Inflammatory macrophage (primary cell): ENCODE measurements at regions not wholly inside any gene's neighbourhood (a gene's known extent, or its start where the extent isn't known, plus 50 kb on each side); places are given as distances from the start of the nearest gene placed in this dataset.
"Not testable (repeated sequence)": the region's sequence is repeated elsewhere in the genome, so short reads cannot be mapped to it uniquely, and the experiment has no call there.

ENCODE experiments used
- DNase-seq, 2 donors: peaks; one replicate each; pipeline ENCODE4 v3.0.0-alpha.2; 2020 to 2022

DNA sequence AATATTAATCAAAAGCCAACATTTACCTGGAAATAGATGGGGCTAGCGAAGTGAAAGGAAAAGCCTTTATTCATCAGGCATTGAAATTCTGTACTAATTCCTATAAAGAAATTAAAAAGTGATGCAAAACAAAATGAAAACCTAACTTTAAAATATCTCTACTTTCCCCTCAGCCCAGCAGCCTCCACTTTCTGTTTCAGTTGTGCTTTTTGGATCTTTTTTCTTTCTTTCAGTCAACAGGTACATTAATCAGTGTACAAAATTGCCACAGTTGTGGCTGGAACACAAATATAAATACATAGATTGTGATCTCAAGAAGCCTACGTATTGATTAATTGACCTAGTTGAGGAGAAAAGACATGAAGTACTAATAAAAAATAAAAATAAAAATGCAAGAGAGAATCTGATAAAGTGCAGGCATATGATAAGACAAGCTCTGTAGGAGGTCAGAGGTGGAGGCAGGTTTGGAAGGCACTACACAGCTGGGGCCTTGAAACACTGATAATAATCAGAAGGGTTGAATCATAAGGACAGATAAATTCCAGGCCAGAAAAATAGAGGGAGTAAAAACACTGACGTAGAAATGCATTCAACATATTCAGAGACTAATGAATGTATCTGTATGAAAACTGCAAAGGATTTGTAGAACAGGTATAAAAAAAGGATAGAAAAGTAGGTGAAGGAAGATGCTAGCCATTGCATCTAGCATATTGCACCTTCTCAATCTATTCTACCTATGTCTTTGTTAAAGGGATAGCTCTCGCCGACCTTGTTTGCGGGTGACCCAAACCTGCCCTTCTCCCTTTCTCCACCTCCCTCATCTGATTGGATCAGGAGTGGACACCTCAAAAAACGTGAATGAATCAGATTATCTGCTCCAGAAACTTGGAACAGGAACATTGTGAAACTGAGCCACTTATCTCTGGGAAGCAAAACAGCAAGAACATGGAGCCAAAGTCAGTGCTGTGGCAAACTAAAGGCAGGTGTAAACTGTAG is 607.8 kb upstream of the ADGRL2 start:
- DNase-seq: no peak

DNA sequence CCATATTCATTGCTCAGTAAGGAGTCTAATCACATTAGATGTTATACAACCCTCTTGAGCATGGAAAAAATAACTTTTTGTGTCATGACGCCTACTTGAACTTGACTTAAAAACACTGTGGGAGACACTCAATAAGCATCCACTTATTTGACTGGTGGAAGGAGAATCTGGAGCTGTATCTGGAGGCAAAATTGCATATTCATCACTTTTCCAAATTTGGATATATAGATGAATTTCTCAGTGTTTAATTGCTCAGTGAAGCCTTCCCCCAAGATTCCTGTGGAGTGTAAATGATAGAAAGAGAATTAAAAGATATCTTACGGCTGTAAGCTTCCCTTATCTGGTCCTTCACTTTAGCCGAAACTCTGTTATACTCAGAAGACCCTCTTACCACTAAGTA is 610.7 kb upstream of the ADGRL2 start:
- no peak for DNase-seq

GRCh38 chr1:81187635-81188034 is 613.1 kb upstream of the ADGRL2 start:
- DNase-seq: no peak

DNA sequence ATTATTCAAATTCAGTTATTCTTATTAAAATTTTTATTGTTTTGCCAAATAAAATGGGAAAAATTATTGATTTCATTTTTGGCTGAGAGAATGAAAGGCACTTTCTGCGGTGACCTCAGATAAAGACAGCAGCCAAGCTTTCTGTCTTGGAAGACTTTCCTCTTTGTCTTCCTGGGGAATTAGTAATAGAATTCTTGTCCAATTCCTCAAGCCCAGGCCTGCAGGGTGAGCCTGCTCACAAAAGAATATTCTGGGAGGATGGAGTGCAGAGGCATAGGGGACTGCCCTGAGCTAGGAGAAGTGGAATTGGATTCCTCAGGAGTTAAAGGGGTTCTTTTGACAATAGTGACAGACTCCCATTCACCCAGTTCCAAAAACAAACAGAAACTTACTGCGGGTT is 614.5 kb upstream of the ADGRL2 start:
- DNase-seq: no peak

DNA sequence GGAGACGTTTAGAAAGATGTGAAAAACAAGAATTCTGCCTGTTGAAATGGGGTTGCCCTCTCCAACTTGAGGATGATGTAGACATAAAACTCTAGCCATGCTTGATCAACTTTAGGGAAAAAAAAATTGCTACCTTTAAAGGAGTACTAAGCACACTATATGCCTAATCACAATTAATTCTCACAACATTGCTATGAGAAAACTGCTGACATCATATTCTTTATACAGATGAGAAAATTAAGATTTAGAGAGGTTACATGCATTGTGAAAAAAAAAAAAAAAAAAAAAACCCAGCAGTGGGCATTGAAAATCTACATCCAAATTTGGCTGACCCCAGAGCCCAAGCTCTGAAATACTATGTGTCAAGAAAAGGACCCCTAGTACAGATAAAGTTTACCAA is 617.2 kb upstream of the ADGRL2 start:
- DNase-seq: no peak

GRCh38 chr1:81183051-81183450 is 617.7 kb upstream of the ADGRL2 start:
- no peak for DNase-seq

GRCh38 chr1:81179242-81179641 is 621.5 kb upstream of the ADGRL2 start:
- no peak for DNase-seq

DNA sequence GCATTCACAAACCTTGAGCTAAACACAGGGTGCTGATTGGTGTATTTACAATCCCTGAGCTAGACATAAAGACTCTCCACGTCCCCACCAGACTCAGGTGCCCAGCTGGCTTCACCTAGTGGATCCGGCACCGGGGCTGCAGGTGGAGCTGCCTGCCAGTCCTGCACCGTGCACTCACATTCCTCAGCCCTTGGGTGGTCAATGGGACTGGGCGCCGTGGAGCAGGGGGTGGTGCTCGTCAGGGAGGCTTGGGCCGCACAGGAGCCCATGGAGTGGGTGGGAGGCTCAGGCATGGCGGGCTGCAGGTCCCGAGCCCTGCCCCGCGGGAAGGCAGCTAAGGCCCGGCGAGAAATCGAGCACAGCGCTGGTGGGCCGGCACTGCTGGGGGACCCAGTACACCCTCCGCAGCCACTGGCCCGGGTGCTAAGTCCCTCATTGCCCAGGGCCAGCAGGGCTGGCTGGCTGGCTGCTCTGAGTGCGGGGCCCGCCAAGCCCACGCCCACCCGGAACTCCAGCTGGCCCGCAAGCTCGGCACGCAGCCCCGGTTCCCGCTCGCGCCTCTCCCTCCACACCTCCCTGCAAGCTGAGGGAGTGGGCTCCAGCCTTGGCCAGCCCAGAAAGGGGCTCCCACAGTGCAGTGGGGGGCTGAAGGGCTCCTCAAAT is 622.2 kb upstream of the ADGRL2 start:
- DNase-seq: not testable (repeated sequence)

- DNase-seq: no peak
Measured at GRCh38 chr1:81174811-81175476, 625.8 kb upstream of the ADGRL2 start.

- no peak for DNase-seq
Measured at GRCh38 chr1:81174052-81174451, 626.7 kb upstream of the ADGRL2 start.

DNA sequence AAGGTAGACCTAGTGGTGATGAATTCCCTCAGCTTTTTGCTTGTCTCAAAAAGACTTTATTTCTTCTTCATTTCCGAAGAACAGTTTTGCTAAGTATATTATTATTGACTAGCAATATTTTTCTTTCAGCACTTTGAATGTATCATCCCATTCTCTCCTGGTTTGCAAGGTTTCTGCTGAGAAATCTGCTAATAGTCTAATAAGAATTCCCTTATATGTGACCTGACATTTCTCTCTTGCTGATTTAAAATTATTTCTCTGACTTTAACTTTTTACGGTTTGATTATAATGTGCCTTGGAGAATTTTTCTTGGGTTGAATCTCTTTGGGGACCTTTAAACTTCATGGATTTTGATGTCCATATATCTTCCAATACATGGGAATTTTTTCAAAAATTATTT is 628.3 kb upstream of the ADGRL2 start:
- DNase-seq: no peak

DNA sequence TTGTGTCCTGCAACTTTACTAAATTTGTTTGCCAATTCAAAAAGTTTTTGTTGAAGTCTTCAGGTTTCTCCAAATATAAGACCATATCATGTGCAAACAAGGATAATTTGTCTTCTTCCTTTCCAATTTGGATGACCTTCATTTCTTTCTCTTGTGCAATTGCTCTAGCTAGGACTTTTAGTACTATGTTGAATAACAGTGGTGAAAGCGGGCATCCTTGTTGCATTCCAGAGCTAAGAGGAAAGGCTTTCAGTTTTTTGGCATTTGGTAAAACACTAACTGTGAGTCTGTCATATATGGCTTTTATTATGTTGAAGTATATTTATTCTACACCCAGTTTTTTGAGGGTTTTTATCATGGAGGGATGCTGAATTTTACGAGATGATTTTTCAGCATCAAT is 630.0 kb upstream of the ADGRL2 start:
- DNase-seq: no peak

- no peak for DNase-seq
Measured at GRCh38 chr1:81165963-81166362, 634.8 kb upstream of the ADGRL2 start.

DNA sequence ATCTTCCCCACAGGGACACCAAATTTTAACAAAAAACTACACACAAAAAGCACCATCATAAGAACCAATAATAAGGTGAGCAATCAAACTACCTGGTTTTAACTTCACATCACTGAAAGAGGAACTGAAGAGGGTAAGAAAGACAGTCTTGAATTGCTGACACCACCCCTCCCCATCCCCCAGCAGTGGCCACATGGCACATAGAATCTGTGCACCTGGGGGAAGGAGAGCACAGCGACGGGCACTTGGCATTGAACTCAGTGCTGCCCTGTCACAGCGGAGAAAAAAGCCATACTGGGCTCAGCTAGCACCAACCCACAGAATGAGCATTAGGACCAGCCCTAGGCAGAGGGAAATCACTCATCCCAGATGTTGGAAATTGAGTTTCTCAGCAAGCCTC is 640.0 kb upstream of the ADGRL2 start:
- DNase-seq: no peak

- no peak for DNase-seq
Measured at GRCh38 chr1:81158592-81158991, 642.1 kb upstream of the ADGRL2 start.

DNA sequence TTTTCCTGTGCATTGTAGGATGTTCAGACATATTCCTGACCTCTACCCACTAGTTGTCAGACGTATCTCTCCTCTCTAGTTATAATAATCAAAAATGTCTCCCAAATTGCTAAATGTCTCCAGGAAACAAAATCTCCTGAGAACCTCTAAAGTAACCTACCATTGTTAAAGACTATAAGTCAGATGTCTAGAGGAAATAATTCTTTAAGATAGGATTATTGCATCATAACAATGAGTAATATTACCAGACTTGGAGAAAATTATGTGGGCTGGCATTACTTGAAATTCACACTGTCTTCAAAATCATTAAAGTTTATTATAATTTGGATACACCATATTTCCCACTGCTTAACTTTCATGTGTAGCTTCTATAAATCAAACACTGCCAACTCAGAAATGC is 643.0 kb upstream of the ADGRL2 start:
- DNase-seq: no peak

- DNase-seq: no peak
Measured at GRCh38 chr1:81156887-81157286, 643.8 kb upstream of the ADGRL2 start.

DNA sequence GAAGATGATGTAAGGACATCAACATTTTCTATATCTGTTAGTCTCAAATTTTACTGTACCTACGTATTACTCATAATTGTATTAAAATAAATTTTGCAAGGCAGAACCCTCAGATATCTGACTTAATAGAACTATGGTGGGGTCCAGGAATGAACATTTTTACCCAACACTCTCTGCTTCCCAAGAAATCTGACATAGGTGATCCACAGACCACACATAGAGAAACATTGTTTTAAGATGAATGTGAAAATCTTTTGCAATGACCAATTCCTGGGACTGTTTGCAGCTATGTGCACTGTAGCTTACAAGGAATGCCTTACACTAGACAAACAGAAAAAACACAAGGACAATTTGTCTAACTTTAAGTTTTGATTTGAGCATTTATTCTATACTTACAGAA is 645.6 kb upstream of the ADGRL2 start:
- no peak for DNase-seq

- DNase-seq: no peak
Measured at GRCh38 chr1:81151206-81151605, 649.5 kb upstream of the ADGRL2 start.

- DNase-seq: no peak
Measured at GRCh38 chr1:81149649-81150325, 650.9 kb upstream of the ADGRL2 start.

DNA sequence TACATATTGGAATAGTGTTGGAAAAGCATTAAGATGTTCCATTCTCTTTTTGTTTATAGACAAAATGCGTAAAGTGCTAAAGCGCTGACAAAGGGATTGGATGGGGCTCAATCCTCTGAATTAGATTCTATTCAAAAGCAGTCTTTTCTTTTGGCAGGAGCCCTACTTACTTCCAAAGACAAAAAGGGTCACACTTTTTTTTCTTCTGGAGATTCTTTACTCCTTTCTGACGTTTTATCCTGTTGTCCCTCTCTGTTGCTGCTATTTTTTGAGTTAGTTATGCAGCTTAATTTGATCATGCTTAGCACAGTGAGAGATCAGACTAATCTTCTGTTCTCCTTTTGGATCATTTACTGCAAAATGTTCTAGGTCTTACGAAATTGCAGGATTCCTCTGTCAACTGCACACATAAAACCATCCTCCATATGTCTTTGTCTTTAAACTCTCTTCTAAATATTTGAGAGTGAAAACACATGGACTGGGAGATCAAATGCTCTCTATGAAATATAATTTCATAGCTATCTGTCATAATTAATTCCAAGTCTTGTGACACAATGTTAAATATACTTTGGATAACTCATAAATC is 656.4 kb upstream of the ADGRL2 start:
- no peak for DNase-seq

DNA sequence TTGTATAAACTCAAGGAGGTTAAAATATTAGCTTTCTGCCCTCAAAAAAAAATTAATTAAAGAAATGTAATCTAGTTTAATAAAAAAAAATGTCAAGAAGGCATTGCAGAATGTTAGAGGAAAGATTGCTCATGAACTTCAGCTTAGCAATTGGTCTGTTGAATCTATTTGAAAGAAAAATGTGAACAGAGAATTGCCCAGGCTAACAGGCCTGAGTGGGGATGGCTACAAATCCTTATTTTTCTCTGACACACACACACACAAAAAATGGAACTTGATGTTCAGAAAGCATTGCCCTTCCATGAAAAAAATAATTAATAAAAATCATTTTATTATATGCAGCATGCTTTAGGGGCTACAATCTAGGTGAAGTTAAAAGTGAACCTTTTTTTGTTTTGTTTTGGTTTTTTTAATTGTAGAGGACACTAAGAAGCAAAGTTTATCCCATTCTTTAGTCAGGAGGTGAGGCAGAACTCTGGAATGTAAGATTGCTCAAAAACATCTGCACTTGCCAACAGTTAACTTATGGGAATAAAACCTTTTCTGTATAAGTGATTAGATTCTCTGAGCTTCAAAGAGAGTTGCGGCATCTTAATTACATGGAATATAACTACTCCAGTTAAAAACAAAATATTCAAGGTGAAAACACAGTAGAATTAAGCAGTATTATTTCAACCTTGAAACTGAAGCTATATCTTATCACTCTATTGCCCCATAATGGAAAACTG is 658.5 kb upstream of the ADGRL2 start:
- DNase-seq: no peak
